H9 (cell line): ENCODE measurements at regions not wholly inside any gene's neighbourhood (a gene's known extent, or its start where the extent isn't known, plus 50 kb on each side); places are given as distances from the start of the nearest gene placed in this dataset.

Experiments used
- DNase-seq: peaks from one replicate; pipeline ENCODE4 v3.0.0-alpha.2; 2017
- H2AFZ ChIP-seq: one replicate; pipeline ENCODE4 v1.6.1; 2013; ENCODE audit warnings: mild to moderate bottlenecking, low read length, control low read depth, moderate library complexity
- H2AK5ac ChIP-seq: 2 replicates; pipeline ENCODE4 v1.6.1; 2013; ENCODE audit warnings: low read length, control low read depth, mixed read lengths; ENCODE audit not compliant: insufficient read length
- H2BK120ac ChIP-seq: one replicate; pipeline ENCODE4 v1.6.1; 2013; ENCODE audit warnings: low read depth, mild to moderate bottlenecking, low read length, control low read depth, inconsistent platforms; ENCODE audit not compliant: poor library complexity, severe bottlenecking
- H2BK12ac ChIP-seq: 2 replicates; pipeline ENCODE4 v1.6.1; 2013; ENCODE audit warnings: low read length, control low read depth, mixed read lengths, low read depth; ENCODE audit not compliant: insufficient read length
- H2BK15ac ChIP-seq: 2 replicates; pipeline ENCODE4 v1.6.1; 2013; ENCODE audit warnings: low read depth, low read length, control low read depth
- H2BK20ac ChIP-seq: one replicate; pipeline ENCODE4 v1.6.1; 2013; ENCODE audit warnings: low read depth, mild to moderate bottlenecking, low read length, control low read depth, inconsistent platforms; ENCODE audit not compliant: poor library complexity, severe bottlenecking
- H2BK5ac ChIP-seq: 2 replicates; pipeline ENCODE4 v1.6.1; 2013; ENCODE audit warnings: low read length, control low read depth, mixed read lengths; ENCODE audit not compliant: insufficient read length
- H3K14ac ChIP-seq: 2 replicates; pipeline ENCODE4 v1.6.1; 2013; ENCODE audit warnings: low read length, control low read depth; ENCODE audit not compliant: insufficient read depth
- H3K18ac ChIP-seq: 2 replicates; pipeline ENCODE4 v1.6.1; 2013; ENCODE audit warnings: low read depth, mild to moderate bottlenecking, mixed read lengths, low read length, control low read depth; ENCODE audit not compliant: insufficient read length
- H3K23ac ChIP-seq: 2 replicates; pipeline ENCODE4 v1.6.1; 2013; ENCODE audit warnings: low read length, control low read depth, mixed read lengths, low read depth; ENCODE audit not compliant: insufficient read length
- H3K23me2 ChIP-seq: 2 replicates; pipeline ENCODE4 v1.6.1; 2013; ENCODE audit warnings: low read depth, mild to moderate bottlenecking, mixed read lengths, low read length, control low read depth; ENCODE audit not compliant: insufficient read length, poor library complexity, severe bottlenecking
- H3K27ac ChIP-seq: 2 replicates; pipeline ENCODE4 v1.5.1; 2013; ENCODE audit warnings: low read length, control low read depth, mixed read lengths, low read depth; ENCODE audit not compliant: insufficient read length
- H3K27me3 ChIP-seq: 2 replicates; pipeline ENCODE4 v1.6.1; 2013; ENCODE audit warnings: low read length, control low read depth, inconsistent platforms; ENCODE audit not compliant: insufficient read depth
- H3K4ac ChIP-seq: 2 replicates; pipeline ENCODE4 v1.6.1; 2013; ENCODE audit warnings: low read depth, mild to moderate bottlenecking, control low read depth, inconsistent platforms, low read length, moderate library complexity
- H3K4me1 ChIP-seq: 2 replicates; pipeline ENCODE4 v1.6.1; 2013; ENCODE audit warnings: low read length, control low read depth, inconsistent platforms; ENCODE audit not compliant: insufficient read depth
- H3K4me2 ChIP-seq: 2 replicates; pipeline ENCODE4 v1.6.1; 2013; ENCODE audit warnings: low read length, control low read depth, mixed read lengths; ENCODE audit not compliant: insufficient read length, insufficient read depth
- H3K56ac ChIP-seq: 2 replicates; pipeline ENCODE4 v1.6.1; 2013; ENCODE audit warnings: low read depth, mild to moderate bottlenecking, mixed read lengths, low read length, control low read depth; ENCODE audit not compliant: insufficient read length
- H3K79me1 ChIP-seq: 2 replicates; pipeline ENCODE4 v1.6.1; 2013; ENCODE audit warnings: low read depth, mild to moderate bottlenecking, moderate library complexity, low read length, control low read depth, inconsistent platforms; ENCODE audit not compliant: insufficient read depth, poor library complexity, severe bottlenecking
- H3K79me2 ChIP-seq: 2 replicates; pipeline ENCODE4 v1.6.1; 2013; ENCODE audit warnings: low read length, control low read depth, inconsistent platforms; ENCODE audit not compliant: insufficient read depth
- H3K9ac ChIP-seq: 2 replicates; pipeline ENCODE4 v1.6.1; 2013; ENCODE audit warnings: low read length, control low read depth, mixed read lengths; ENCODE audit not compliant: insufficient read length; ENCODE audit errors: extremely low read depth
- H3K9me3 ChIP-seq: one replicate; pipeline ENCODE4 v1.6.1; 2013; ENCODE audit warnings: low read depth, low read length, inconsistent platforms; ENCODE audit not compliant: control insufficient read depth
- H3T11ph ChIP-seq: one replicate; pipeline ENCODE4 v1.6.1; 2013; ENCODE audit warnings: mild to moderate bottlenecking, low read length, control low read depth, inconsistent platforms
- H4K20me1 ChIP-seq: one replicate; pipeline ENCODE4 v1.6.1; 2013; ENCODE audit not compliant: control insufficient read depth, insufficient read length, insufficient read depth
- H4K5ac ChIP-seq: 2 replicates; pipeline ENCODE4 v1.6.1; 2013; ENCODE audit warnings: low read depth, mild to moderate bottlenecking, mixed read lengths, low read length, control low read depth; ENCODE audit not compliant: insufficient read length
- H4K8ac ChIP-seq: replicated peaks from 2 replicates; pipeline ENCODE4 v1.6.1; 2013; ENCODE audit warnings: low read length, control low read depth, mixed read lengths, low read depth; ENCODE audit not compliant: insufficient read length
- H4K91ac ChIP-seq: 2 replicates; pipeline ENCODE4 v1.6.1; 2013; ENCODE audit warnings: low read depth, mild to moderate bottlenecking, moderate library complexity, mixed read lengths, low read length, control low read depth; ENCODE audit not compliant: insufficient read length
- H3K27ac Mint-ChIP-seq, 3 experiments: 2 replicates in 2 of 3; 3 replicates in 1 of 3; pipeline ENCODE4 v1.8.0; 2020 to 2021; ENCODE audit warnings: mixed read lengths in 3 of 3, mild to moderate bottlenecking in 1 of 3, moderate library complexity in 1 of 3
- H3K27me3 Mint-ChIP-seq: 2 replicates; pipeline ENCODE4 v1.8.0; 2021; ENCODE audit warnings: low read depth, mild to moderate bottlenecking, moderate library complexity, mixed read lengths
- H3K36me3 Mint-ChIP-seq, 3 experiments: 2 replicates in 2 of 3; 3 replicates in 1 of 3; pipeline ENCODE4 v1.8.0; 2020 to 2021; ENCODE audit warnings: low read depth in 3 of 3, mixed read lengths in 3 of 3; ENCODE audit not compliant: insufficient read depth in 1 of 3
- H3K4me1 Mint-ChIP-seq, 2 experiments: 2 replicates each; pipeline ENCODE4 v1.8.0; 2020; ENCODE audit warnings: mixed read lengths in 2 of 2
- H3K4me3 Mint-ChIP-seq, 2 experiments: 2 replicates in 1 of 2; 3 replicates in 1 of 2; pipeline ENCODE4 v1.8.0; 2020 to 2021; ENCODE audit warnings: mild to moderate bottlenecking in 2 of 2, mixed read lengths in 2 of 2, moderate library complexity in 1 of 2
- H3K9me3 Mint-ChIP-seq, 2 experiments: 2 replicates in 1 of 2; 3 replicates in 1 of 2; pipeline ENCODE4 v1.8.0; 2020; ENCODE audit warnings: mild to moderate bottlenecking in 2 of 2, mixed read lengths in 2 of 2, moderate library complexity in 1 of 2
- CTCF ChIP-seq: fragments of 200-600 bp; sonication (generic); conservative IDR thresholded peaks from 3 replicates; pipeline ENCODE4 v1.8.0; 2021; ENCODE audit warnings: antibody characterized with exemption, mild to moderate bottlenecking
- WGBS: extraction: QIAGEN DNeasy Blood & Tissue Kit; methylation state at CpG from one replicate; pipeline ENCODE4 v1.1.7; 2013; ENCODE audit warnings: missing lambda C conversion rate, low lambda C conversion rate, mixed read lengths; ENCODE audit not compliant: insufficient read length; ENCODE audit errors: extremely low coverage; 5-methylcytosine and 5-hydroxymethylcytosine counted together

GRCh38 chr9:26755476-26755875 lies 137.1 kb downstream of the CAAP1 start:
- no peak overlapping the region for H3K27ac ChIP-seq
- H3K79me1 ChIP-seq = no peaks in the 10 kb centered on the region
- Mint-ChIP-seq H3K4me3 (no peak overlapping the region), H3K4me1 (peaks cover 31 to 37% of the 10 kb centered on the region in 2 experiments), H3K27me3 (no peaks in the 10 kb centered on the region), H3K27ac (peak overlapping the region in 1 of 3 experiments; percentile 65; a peak in 1 of 7 replicates), H3K36me3 (no peaks in the 10 kb centered on the region), H3K9me3 (no peaks in the 10 kb centered on the region)
- H3K79me2 ChIP-seq = no peaks in the 10 kb centered on the region
- H2BK120ac ChIP-seq = no peak overlapping the region
- H3K4me2 ChIP-seq = no peak overlapping the region
- no peaks in the 10 kb centered on the region for H3K23me2 ChIP-seq
- H2BK12ac ChIP-seq = no peak overlapping the region
- H3K56ac ChIP-seq = no peak overlapping the region
- H4K5ac ChIP-seq = no peak overlapping the region
- H4K20me1 ChIP-seq = no peaks in the 10 kb centered on the region
- no peak overlapping the region for H3T11ph ChIP-seq
- no peaks in the 10 kb centered on the region for H3K27me3 ChIP-seq
- no peak overlapping the region for H3K9ac ChIP-seq
- H3K4ac ChIP-seq = no peak overlapping the region
- no peak overlapping the region for H2BK15ac ChIP-seq
- H4K8ac ChIP-seq = no peak overlapping the region
- no peak overlapping the region for H4K91ac ChIP-seq
- WGBS = no CpG with 5 or more reads among the region's 2 CpGs
- H2BK20ac ChIP-seq = no peak overlapping the region
- DNase-seq = no peak
- H2AK5ac ChIP-seq = no peak overlapping the region
- no peak overlapping the region for H2AFZ ChIP-seq
- H3K23ac ChIP-seq = no peak overlapping the region
- no peak overlapping the region for H3K18ac ChIP-seq
- no peak overlapping the region for H2BK5ac ChIP-seq
- H3K9me3 ChIP-seq = no peaks in the 10 kb centered on the region
- no peak for TF ChIP-seq CTCF
- H3K14ac ChIP-seq = no peak overlapping the region
- H3K4me1 ChIP-seq = peaks cover 10% of the 10 kb centered on the region
